ENCODE measurements at regions not wholly inside any gene's neighbourhood (a gene's known extent, or its start where the extent isn't known, plus 50 kb on each side); places are given as distances from the start of the nearest gene placed in this dataset.
"Not testable (repeated sequence)": the region's sequence is repeated elsewhere in the genome, so short reads cannot be mapped to it uniquely, and the experiment has no call there.

DNA sequence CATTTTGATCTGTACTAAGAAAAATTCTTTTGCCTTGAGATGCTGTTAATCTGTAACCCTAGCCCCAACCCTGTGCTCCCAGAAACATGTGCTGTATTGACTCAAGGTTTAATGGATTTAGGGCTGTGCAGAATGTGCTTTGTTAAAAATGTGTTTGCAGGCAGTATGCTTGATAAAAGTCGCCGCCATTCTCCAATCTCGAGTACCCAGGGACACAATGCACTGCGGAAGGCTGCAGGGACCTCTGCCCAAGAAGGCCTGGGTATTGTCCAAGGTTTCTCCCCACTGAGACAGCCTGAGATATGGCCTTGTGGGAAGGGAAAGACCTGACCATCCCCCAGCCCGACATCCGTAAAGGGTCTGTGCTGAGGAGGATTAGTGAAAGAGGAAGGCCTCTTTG is 454.5 kb downstream of the KLHL4 start:
- TF ChIP-seq, protein P1, sequence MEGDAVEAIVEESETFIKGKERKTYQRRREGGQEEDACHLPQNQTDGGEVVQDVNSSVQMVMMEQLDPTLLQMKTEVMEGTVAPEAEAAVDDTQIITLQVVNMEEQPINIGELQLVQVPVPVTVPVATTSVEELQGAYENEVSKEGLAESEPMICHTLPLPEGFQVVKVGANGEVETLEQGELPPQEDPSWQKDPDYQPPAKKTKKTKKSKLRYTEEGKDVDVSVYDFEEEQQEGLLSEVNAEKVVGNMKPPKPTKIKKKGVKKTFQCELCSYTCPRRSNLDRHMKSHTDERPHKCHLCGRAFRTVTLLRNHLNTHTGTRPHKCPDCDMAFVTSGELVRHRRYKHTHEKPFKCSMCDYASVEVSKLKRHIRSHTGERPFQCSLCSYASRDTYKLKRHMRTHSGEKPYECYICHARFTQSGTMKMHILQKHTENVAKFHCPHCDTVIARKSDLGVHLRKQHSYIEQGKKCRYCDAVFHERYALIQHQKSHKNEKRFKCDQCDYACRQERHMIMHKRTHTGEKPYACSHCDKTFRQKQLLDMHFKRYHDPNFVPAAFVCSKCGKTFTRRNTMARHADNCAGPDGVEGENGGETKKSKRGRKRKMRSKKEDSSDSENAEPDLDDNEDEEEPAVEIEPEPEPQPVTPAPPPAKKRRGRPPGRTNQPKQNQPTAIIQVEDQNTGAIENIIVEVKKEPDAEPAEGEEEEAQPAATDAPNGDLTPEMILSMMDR (IDR thresholded peaks at IDR 0.05; ENCODE audit: low read depth, low read length): not testable (repeated sequence)
- not testable (repeated sequence) for TF ChIP-seq POLR2A (IDR thresholded peaks at IDR 0.05; ENCODE audit: extremely low read depth, insufficient read length); MYC (IDR thresholded peaks at IDR 0.05; ENCODE audit: low read depth, low read length)

Measured in NB4 (cell line).